ENCODE measurements at regions not wholly inside any gene's neighbourhood (a gene's known extent, or its start where the extent isn't known, plus 50 kb on each side); places are given as distances from the start of the nearest gene placed in this dataset.

DNA sequence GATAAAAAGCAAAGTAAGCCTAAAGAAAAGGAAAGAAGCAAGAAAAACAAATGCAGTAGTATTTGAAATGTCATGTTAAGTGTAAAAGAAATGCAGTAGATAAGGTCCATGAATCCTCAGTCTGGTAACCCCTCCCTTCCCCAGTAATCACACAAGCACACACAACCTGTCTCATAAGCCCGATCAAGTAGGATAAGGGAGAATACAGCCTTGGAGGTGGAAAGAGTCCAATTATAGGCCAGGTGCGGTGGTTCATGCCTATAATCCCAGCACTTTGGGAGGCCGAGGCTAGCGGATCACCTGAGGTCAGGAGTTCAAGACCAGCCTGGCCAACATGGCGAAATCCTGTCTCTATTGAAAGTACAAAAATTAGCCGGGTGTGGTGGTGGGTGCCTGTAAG lies 117.9 kb downstream of the GADD45G start:
- no peaks in the 10 kb centered on the region for H3K9me3 ChIP-seq

GRCh38 chr9:89723469-89724100 lies 118.8 kb downstream of the GADD45G start:
- Histone ChIP-seq H3K27ac (no peak overlapping the region), H3K36me3 (no peaks in the 10 kb centered on the region)
- no peak for TF ChIP-seq CTCF (IDR thresholded peaks at IDR 0.05)

More for the DNA sequence above, 117.9 kb downstream of the GADD45G start:
- Histone ChIP-seq H3K27ac (no peak overlapping the region), H3K4me1 (no peaks in the 10 kb centered on the region), H3K36me3 (no peaks in the 10 kb centered on the region), H3K27me3 (no peaks in the 10 kb centered on the region), H3K9ac (ENCODE audit: low read depth in 2 of 2, low read length in 2 of 2) (no peak overlapping the region), H3K4me3 (no peak overlapping the region)
- no peak for TF ChIP-seq CTCF (IDR thresholded peaks at IDR 0.05)
- no peak for DNase-seq
- intact Hi-C loops (cut with DNase I), result no loop called here

DNA sequence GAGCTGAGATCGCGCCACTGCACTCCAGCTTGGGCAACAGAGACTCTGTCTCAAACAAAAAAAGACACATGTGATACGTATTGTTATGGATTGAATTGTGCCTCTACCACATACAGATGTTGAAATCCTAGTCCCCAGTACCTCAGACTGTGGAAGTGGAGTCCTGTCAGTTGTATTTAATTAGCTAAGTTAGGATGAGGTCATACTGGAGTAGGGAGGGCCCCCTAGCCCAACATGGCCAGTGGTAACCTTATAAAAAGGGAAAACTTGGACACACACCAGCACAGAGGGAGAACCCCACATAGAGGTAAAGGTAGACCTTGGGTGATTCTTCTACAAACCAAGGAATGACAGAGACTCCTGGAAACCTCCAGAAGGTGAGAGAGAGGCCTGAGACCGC lies 119.8 kb downstream of the GADD45G start:
- intact Hi-C loops (cut with DNase I), result no loop called here
- H3K9me3 ChIP-seq, result no peaks in the 10 kb centered on the region
- no peak overlapping the region for H3K9ac ChIP-seq (ENCODE audit: low read depth in 2 of 2, low read length in 2 of 2)
- no peaks in the 10 kb centered on the region for H3K36me3 ChIP-seq
- H3K4me3 ChIP-seq, result no peak overlapping the region
- TF ChIP-seq CTCF (IDR thresholded peaks at IDR 0.05), result no peak
- H3K27me3 ChIP-seq, result no peaks in the 10 kb centered on the region
- H3K27ac ChIP-seq, result no peak overlapping the region
- no peaks in the 10 kb centered on the region for H3K4me1 ChIP-seq
- DNase-seq, result no peak

More at GRCh38 chr9:89723469-89724100, 118.8 kb downstream of the GADD45G start:
- H3K9ac ChIP-seq (ENCODE audit: low read depth in 2 of 2, low read length in 2 of 2), result no peak overlapping the region
- no peaks in the 10 kb centered on the region for H3K9me3 ChIP-seq
- no peaks in the 10 kb centered on the region for H3K4me1 ChIP-seq
- DNase-seq, result no peak
- no peaks in the 10 kb centered on the region for H3K27me3 ChIP-seq
- intact Hi-C loops (cut with DNase I), result no loop called here
- H3K4me3 ChIP-seq, result no peak overlapping the region

GRCh38 chr9:89725271-89725670 lies 120.5 kb downstream of the GADD45G start:
- Histone ChIP-seq H3K36me3 (no peaks in the 10 kb centered on the region), H3K9me3 (no peaks in the 10 kb centered on the region), H3K27me3 (no peaks in the 10 kb centered on the region), H3K4me1 (no peaks in the 10 kb centered on the region), H3K27ac (no peak overlapping the region), H3K4me3 (no peak overlapping the region), H3K9ac (ENCODE audit: low read depth in 2 of 2, low read length in 2 of 2) (no peak overlapping the region)
- DNase-seq, result no peak
- intact Hi-C loops (cut with DNase I), result no loop called here
- TF ChIP-seq CTCF (IDR thresholded peaks at IDR 0.05), result no peak

- Histone ChIP-seq H3K27me3 (no peaks in the 10 kb centered on the region), H3K27ac (no peak overlapping the region), H3K4me3 (no peak overlapping the region), H3K9ac (ENCODE audit: low read depth in 2 of 2, low read length in 2 of 2) (no peak overlapping the region), H3K9me3 (no peaks in the 10 kb centered on the region), H3K36me3 (no peaks in the 10 kb centered on the region), H3K4me1 (peaks cover 12% of the 10 kb centered on the region)
- no peak for DNase-seq
- intact Hi-C loops (cut with DNase I), result loop anchor here (10.0 kb wide), 1 partner anchor 125 kb away; the partner anchor contains the start of gene GADD45G
- TF ChIP-seq CTCF (IDR thresholded peaks at IDR 0.05), result no peak
Measured at GRCh38 chr9:89729954-89730530, 125.2 kb downstream of the GADD45G start.

All from colonic mucosa (tissue), 4 donors.